ENCODE measurements at regions not wholly inside any gene's neighbourhood (a gene's known extent, or its start where the extent isn't known, plus 50 kb on each side); places are given as distances from the start of the nearest gene placed in this dataset.

DNA sequence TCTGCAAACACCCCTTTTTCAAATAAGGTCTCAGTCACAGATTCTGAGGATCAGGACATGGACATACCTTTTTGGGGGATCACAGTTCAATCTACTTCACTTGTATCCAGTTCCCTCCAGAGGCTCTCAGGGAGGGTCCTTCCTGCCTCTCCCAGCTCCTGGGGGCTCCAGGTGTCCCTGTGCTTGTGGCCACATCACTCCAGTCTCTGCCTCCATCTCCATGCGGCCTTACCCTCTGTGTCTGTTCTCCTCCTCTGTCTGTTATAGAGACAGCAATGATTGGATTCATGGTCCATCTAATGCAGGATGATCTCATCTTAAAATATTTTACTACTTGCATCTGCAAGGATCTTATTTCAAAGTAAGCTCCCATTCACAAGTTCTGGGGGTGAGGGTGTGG lies 269.6 kb downstream of the ASMT start:
- BruUV-seq (replicated peaks), result no TSS peak
- POLR2A ChIA-PET, result no interaction called here

More for the DNA sequence above, 269.6 kb downstream of the ASMT start:
- H3K36me3 ChIP-seq (replicated peaks in 1 of 2; ENCODE audit: control insufficient read depth in 1 of 2, insufficient read depth in 2 of 2, low read length in 2 of 2), result no peaks in the 10 kb centered on the region
- no peaks in the 10 kb centered on the region for H3K9me3 ChIP-seq (ENCODE audit: low read length)
- DNase-seq (ENCODE audit: low spot score) (no peak), FAIRE-seq (no peak), ATAC-seq (no peak)
- 29% methylated on average over 1 of the region's 1 CpG for WGBS (ENCODE audit: low lambda C conversion rate)
- in situ Hi-C loops (cut with HindIII; ENCODE audit: extremely low pct_ligation_motif_present, low pct_unique_long_range_greater_than_20kb) (no loop called here), intact Hi-C loops (cut with micrococcal nuclease; ENCODE audit: unreplicated experiment) (no loop called here)
- peaks cover 10% of the 10 kb centered on the region; the same call in 1 of the 2 replicates for H3K4me1 ChIP-seq (ENCODE audit: insufficient read depth, low read length)
- no peaks in the 10 kb centered on the region for H4K20me1 ChIP-seq (ENCODE audit: insufficient read depth, low read length)
- no peak overlapping the region for H3K4me2 ChIP-seq (ENCODE audit: low read depth, low read length)
- H3K9ac ChIP-seq (ENCODE audit: insufficient read depth, low read depth, low read length), result no peak overlapping the region
- no peak overlapping the region for H3K4me3 ChIP-seq (replicated peaks in 1 of 3; ENCODE audit: insufficient read depth in 1 of 3, low read depth in 2 of 3, low read length in 3 of 3)
- H3K27ac ChIP-seq (ENCODE audit: extremely low read length, insufficient read depth, low read length), result no peak overlapping the region
- CTCF ChIA-PET (ENCODE audit: low intra/inter-chr PET ratio, low total read pairs), result no interaction called here
- H2AFZ ChIP-seq (ENCODE audit: low read length), result no peak overlapping the region
- H3K27me3 ChIP-seq (ENCODE audit: control insufficient read depth in 1 of 2, insufficient read depth in 2 of 2, low read length in 2 of 2), result peaks cover 0 to 4% of the 10 kb centered on the region in 2 experiments; a peak in 2 of 5 replicates
- no peaks in the 10 kb centered on the region for H3K79me2 ChIP-seq (ENCODE audit: insufficient read depth, low read length)
- no peak for TF ChIP-seq NRL (CRISPR knock-in tag; IDR thresholded peaks at IDR 0.05; ENCODE audit: borderline replicate concordance)
- no peak for TF ChIP-seq REXO4 (CRISPR knock-in tag; IDR thresholded peaks at IDR 0.05; ENCODE audit: borderline replicate concordance)
- TF ChIP-seq ZNF563 (CRISPR knock-in tag; IDR thresholded peaks at IDR 0.05), result no peak
- no peak for TF ChIP-seq THAP9 (CRISPR knock-in tag; IDR thresholded peaks at IDR 0.05; ENCODE audit: borderline replicate concordance)
- no peak for TF ChIP-seq ZNF143 (CRISPR knock-in tag; IDR thresholded peaks at IDR 0.05)
- TF ChIP-seq RAD51 (IDR thresholded peaks at IDR 0.05; ENCODE audit: borderline replicate concordance), result no peak
- no peak for TF ChIP-seq KMT2B (CRISPR knock-in tag; IDR thresholded peaks at IDR 0.05)

All from HepG2 (cell line).